OCI-LY7 (cell line): ENCODE measurements at regions not wholly inside any gene's neighbourhood (a gene's known extent, or its start where the extent isn't known, plus 50 kb on each side); places are given as distances from the start of the nearest gene placed in this dataset.

ENCODE experiments used
- BruUV-seq: library from RNA; stranded (reverse); fragments of 400-500 nt; replicated peaks from 2 replicates; lab custom pipeline; 2021; lab: Mats Ljungman, UMichigan
- CTCF ChIA-PET: fragments of 300-600 bp; sonication (Branson Sonifier 250); formaldehyde crosslinking; loops from one replicate; lab custom pipeline; 2022; ENCODE audit warnings: antibody characterized with exemption; ENCODE audit not compliant: unreplicated experiment; lab: Charles Lee
- POLR2A ChIA-PET: fragments of 300-600 bp; sonication (Branson Sonifier 250); formaldehyde crosslinking; loops from one replicate; lab custom pipeline; 2022; ENCODE audit warnings: antibody characterized with exemption; lab: Charles Lee
- DNase-seq: peaks from one replicate; pipeline ENCODE4 v3.0.0-alpha.2; 2015; ENCODE audit warnings: low spot score
- H2AFZ ChIP-seq: fragments of 200-600 bp; sonication (generic), shearing (Covaris generic); 2 replicates; pipeline ENCODE4 v1.6.1; 2014; ENCODE audit warnings: mild to moderate bottlenecking, antibody characterized with exemption, low read length, moderate library complexity
- H3K27ac ChIP-seq: fragments of 200-600 bp; sonication (generic); 2 replicates; pipeline ENCODE4 v1.5.1; 2014; ENCODE audit warnings: mixed run types, low read depth, mild to moderate bottlenecking, moderate library complexity, low read length, inconsistent platforms; ENCODE audit not compliant: poor library complexity, severe bottlenecking
- H3K36me3 ChIP-seq: fragments of 200-600 bp; sonication (generic); 2 replicates; pipeline ENCODE4 v1.6.1; 2014; ENCODE audit warnings: mild to moderate bottlenecking, antibody characterized with exemption, low read length, moderate library complexity, mixed read lengths; ENCODE audit not compliant: insufficient read depth
- H3K4me1 ChIP-seq: fragments of 200-600 bp; sonication (generic); 2 replicates; pipeline ENCODE4 v1.5.1; 2014; ENCODE audit warnings: mild to moderate bottlenecking, low read length; ENCODE audit not compliant: insufficient read depth, poor library complexity, severe bottlenecking
- H3K4me2 ChIP-seq: fragments of 200-600 bp; sonication (generic); 2 replicates; pipeline ENCODE4 v1.6.1; 2014; ENCODE audit warnings: mild to moderate bottlenecking, low read length
- H3K4me3 ChIP-seq: fragments of 200-600 bp; sonication (generic); 2 replicates; pipeline ENCODE4 v1.5.1; 2014; ENCODE audit warnings: mild to moderate bottlenecking, low read depth, low read length; ENCODE audit not compliant: poor library complexity, severe bottlenecking
- H3K79me2 ChIP-seq: fragments of 200-600 bp; sonication (generic); 2 replicates; pipeline ENCODE4 v1.6.1; 2016; ENCODE audit warnings: low read depth, mild to moderate bottlenecking, low read length, moderate library complexity, mixed read lengths; ENCODE audit not compliant: insufficient read depth
- H3K9me2 ChIP-seq: fragments of 200-600 bp; sonication (generic); 2 replicates; pipeline ENCODE4 v1.6.1; 2016; ENCODE audit warnings: mild to moderate bottlenecking, low read length, mixed read lengths; ENCODE audit not compliant: insufficient read depth
- H3K9me3 ChIP-seq: fragments of 200-600 bp; sonication (generic); 2 replicates; pipeline ENCODE4 v1.6.1; 2014; ENCODE audit warnings: mild to moderate bottlenecking, mixed run types, low read length, mixed read lengths
- H4K20me1 ChIP-seq: fragments of 200-600 bp; sonication (generic); 2 replicates; pipeline ENCODE4 v1.6.1; 2014; ENCODE audit warnings: mild to moderate bottlenecking, antibody characterized with exemption, low read length, moderate library complexity, mixed read lengths; ENCODE audit not compliant: insufficient read depth
- EZH2phosphoT487 ChIP-seq: fragments of 200-600 bp; sonication (generic); IDR thresholded peaks from 2 replicates; pipeline ENCODE4 v1.6.1; 2018; ENCODE audit warnings: low read depth, borderline replicate concordance, mild to moderate bottlenecking, mixed run types, antibody characterized with exemption, low read length, moderate library complexity, mixed read lengths
- intact Hi-C: fragments of 100-400 bp; cut with micrococcal nuclease; formaldehyde crosslinking; loops from one replicate; pipeline ENCODE4 v1.10.0; 2022; ENCODE audit not compliant: unreplicated experiment
- TF ChIP-seq, protein P1 (sequence below): fragments of 200-600 bp; sonication (generic); conservative IDR thresholded peaks from 2 replicates; pipeline ENCODE4 v1.5.1; 2014; ENCODE audit warnings: mild to moderate bottlenecking, antibody characterized with exemption, low read length, moderate library complexity, mixed read lengths

DNA sequence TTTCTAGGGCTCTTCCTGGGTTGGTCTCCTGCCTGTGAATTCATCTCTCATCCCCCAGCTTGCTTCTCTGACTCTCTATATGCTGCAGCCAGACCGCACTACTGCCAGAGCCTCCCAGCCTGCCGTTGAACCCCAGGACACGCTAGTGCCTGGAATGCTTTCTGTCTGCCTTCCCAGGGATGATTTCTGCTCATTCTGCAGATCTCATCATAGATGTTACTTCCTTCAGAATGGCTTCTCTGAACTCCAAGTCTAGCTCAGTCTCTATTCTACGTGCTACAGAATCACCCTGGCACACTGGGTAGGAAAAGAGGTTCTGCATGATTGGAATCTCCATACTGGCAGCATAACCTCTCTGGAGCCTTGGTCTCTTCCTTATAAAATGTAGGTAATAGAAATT is 94.8 kb upstream of the RAB12 start:
- Histone ChIP-seq H3K79me2 (no peaks in the 10 kb centered on the region), H3K9me3 (no peaks in the 10 kb centered on the region), H3K4me2 (no peak overlapping the region), H2AFZ (no peak overlapping the region), H3K27ac (no peak overlapping the region), H3K9me2 (no peaks in the 10 kb centered on the region), H4K20me1 (no peaks in the 10 kb centered on the region), H3K4me3 (no peak overlapping the region), H3K4me1 (no peaks in the 10 kb centered on the region), H3K36me3 (no peaks in the 10 kb centered on the region)
- BruUV-seq = no TSS peak
- TF ChIP-seq, protein P1, sequence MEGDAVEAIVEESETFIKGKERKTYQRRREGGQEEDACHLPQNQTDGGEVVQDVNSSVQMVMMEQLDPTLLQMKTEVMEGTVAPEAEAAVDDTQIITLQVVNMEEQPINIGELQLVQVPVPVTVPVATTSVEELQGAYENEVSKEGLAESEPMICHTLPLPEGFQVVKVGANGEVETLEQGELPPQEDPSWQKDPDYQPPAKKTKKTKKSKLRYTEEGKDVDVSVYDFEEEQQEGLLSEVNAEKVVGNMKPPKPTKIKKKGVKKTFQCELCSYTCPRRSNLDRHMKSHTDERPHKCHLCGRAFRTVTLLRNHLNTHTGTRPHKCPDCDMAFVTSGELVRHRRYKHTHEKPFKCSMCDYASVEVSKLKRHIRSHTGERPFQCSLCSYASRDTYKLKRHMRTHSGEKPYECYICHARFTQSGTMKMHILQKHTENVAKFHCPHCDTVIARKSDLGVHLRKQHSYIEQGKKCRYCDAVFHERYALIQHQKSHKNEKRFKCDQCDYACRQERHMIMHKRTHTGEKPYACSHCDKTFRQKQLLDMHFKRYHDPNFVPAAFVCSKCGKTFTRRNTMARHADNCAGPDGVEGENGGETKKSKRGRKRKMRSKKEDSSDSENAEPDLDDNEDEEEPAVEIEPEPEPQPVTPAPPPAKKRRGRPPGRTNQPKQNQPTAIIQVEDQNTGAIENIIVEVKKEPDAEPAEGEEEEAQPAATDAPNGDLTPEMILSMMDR = no peak
- no peak for TF ChIP-seq EZH2phosphoT487
- ChIA-PET POLR2A (interaction anchor here (0.5 kb wide), 1 partner anchor 938 kb away, joined by 3 read pairs; no protein-coding TSS in a partner anchor), CTCF (no interaction called here)
- intact Hi-C loops = no loop called here
- no peak for DNase-seq

DNA sequence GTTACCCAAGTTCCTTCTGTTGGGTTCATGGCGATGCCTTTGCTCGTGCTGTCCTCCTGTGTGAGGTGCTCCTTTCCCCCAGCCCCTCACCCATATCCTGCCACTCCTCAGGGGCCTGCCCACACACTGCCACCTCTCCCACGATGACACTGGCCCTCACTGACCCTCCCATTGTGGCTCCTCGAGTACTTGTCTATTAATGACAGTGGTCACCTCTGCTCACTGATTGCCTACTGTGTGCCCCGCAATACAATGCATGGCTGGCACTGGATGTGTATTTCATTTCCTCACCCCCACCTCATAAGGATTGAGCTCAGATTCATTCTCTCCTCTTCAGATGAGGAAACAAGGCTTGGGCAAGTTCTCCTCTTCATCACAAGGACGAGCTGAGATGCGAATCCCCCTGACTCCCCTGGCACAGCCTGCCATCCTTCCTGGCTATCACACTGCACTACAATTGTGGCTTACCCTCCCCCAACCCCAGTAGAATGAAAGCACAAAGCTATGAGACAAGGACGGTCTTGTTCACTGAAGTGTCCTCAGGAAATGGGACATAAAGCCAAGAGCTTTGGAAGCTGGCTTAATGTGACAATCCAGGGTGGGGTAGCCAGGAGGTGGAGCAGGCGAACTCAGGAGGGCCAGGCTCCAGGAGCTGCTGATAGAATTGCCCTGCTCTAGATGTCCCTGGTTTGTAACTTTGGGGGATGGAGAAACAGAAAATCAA is 93.9 kb upstream of the RAB12 start:
- POLR2A ChIA-PET = interaction anchor here (0.7 kb wide), 1 partner anchor 47 kb away, joined by 3 read pairs; no protein-coding TSS in a partner anchor
- intact Hi-C loops = no loop called here
- no peak for TF ChIP-seq EZH2phosphoT487
- TF ChIP-seq, protein P1 = no peak
- no peak for DNase-seq
- Histone ChIP-seq H3K9me3 (no peaks in the 10 kb centered on the region), H2AFZ (no peak overlapping the region), H3K79me2 (no peaks in the 10 kb centered on the region), H3K36me3 (no peaks in the 10 kb centered on the region), H3K4me3 (no peak overlapping the region), H4K20me1 (no peaks in the 10 kb centered on the region), H3K9me2 (no peaks in the 10 kb centered on the region), H3K4me1 (no peaks in the 10 kb centered on the region), H3K27ac (no peak overlapping the region), H3K4me2 (no peak overlapping the region)
- CTCF ChIA-PET = no interaction called here
- no TSS peak for BruUV-seq
